Right lobe of liver (tissue), 6 donors: ENCODE measurements at regions not wholly inside any gene's neighbourhood (a gene's known extent, or its start where the extent isn't known, plus 50 kb on each side); places are given as distances from the start of the nearest gene placed in this dataset.
"Not testable (repeated sequence)": the region's sequence is repeated elsewhere in the genome, so short reads cannot be mapped to it uniquely, and the experiment has no call there.

Experiments used
- ATAC-seq, 4 donors: fragments of 200-7000 bp; cut with Tn5 transposase; one replicate each; pipeline ENCODE4 v1.9.1; 2020; ENCODE audit warnings: mild to moderate bottlenecking in 4 of 4, moderate library complexity in 4 of 4
- DNase-seq, 3 donors: peaks; one replicate each; pipeline ENCODE4 v3.0.0-alpha.2; 2020
- H3K27ac ChIP-seq, 3 donors: fragments of 200-600 bp; one replicate each; pipeline ENCODE4 v1.8.0; 2022
- H3K27me3 ChIP-seq, 2 donors: fragments of 200-600 bp; one replicate each; pipeline ENCODE4 v1.8.0; 2022
- H3K36me3 ChIP-seq, 4 donors: fragments of 200-600 bp; sonication (generic) in 1 of 4; one replicate each; pipeline versions ENCODE4 v1.5.1 to v1.8.0; 2017 to 2022; ENCODE audit warnings: control low read depth in 1 of 4
- H3K4me1 ChIP-seq, 4 donors: fragments of 200-600 bp; sonication (generic) in 1 of 4; one replicate each; pipeline versions ENCODE4 v1.5.1 to v1.8.0; 2017 to 2022; ENCODE audit warnings: control low read depth in 1 of 4
- H3K4me3 ChIP-seq, 3 donors: fragments of 200-600 bp; one replicate each; pipeline ENCODE4 v1.8.0; 2022
- H3K9me3 ChIP-seq, 4 donors: fragments of 200-600 bp; sonication (generic) in 1 of 4; one replicate each; pipeline versions ENCODE4 v1.5.1 to v1.8.0; 2017 to 2022; ENCODE audit warnings: control low read depth in 1 of 4
- CTCF ChIP-seq, 4 donors: fragments of 200-600 bp in 3 of 4; fragments of 450-650 bp in 1 of 4; IDR thresholded peaks; one replicate each; pipeline versions ENCODE4 v1.5.1 to v1.8.0; 2016 to 2022; ENCODE audit warnings: antibody characterized with exemption in 4 of 4, mild to moderate bottlenecking in 2 of 4
- POLR2A ChIP-seq: fragments of 450-650 bp; IDR thresholded peaks from one replicate; pipeline ENCODE4 v1.6.1; 2017; ENCODE audit warnings: antibody characterized with exemption, mild to moderate bottlenecking
- WGBS: methylation state at CpG from one replicate; pipeline ENCODE4 v1.1.6; 2018; ENCODE audit warnings: low coverage, low lambda C conversion rate; ENCODE audit not compliant: insufficient coverage; ENCODE audit errors: missing lambda C conversion rate; 5-methylcytosine and 5-hydroxymethylcytosine counted together
- intact Hi-C, 2 donors: fragments of 100-400 bp; cut with DNase I; formaldehyde crosslinking; loops; one replicate each; pipeline versions ENCODE4 v1.11.2 to v1.14.1; 2022
- donor health status: DM: no; HTN: yes; CAD: no.
- donor health status: DM: no; HTN: no; CAD: no.
- donor health status: DM: no; HTN: no; CAD: no.
- donor health status: DM: no; HTN: yes; CAD: no.
- donor health status: DM: no; HTN: yes; CAD: no.

- Histone ChIP-seq H3K36me3 (no peaks in the 10 kb centered on the region), H3K4me1 (no peaks in the 10 kb centered on the region), H3K27me3 (no peaks in the 10 kb centered on the region), H3K4me3 (no peak overlapping the region), H3K9me3 (no peaks in the 10 kb centered on the region), H3K27ac (no peak overlapping the region)
- TF ChIP-seq POLR2A (no peak), CTCF (IDR thresholded peaks at IDR 0.05) (no peak)
- no peak for ATAC-seq
- WGBS: 34% methylated on average over 3 of the region's 3 CpGs
- intact Hi-C loops: no loop called here
- no peak for DNase-seq
These were observed 73.1 kb upstream of the PLCB4 start for GRCh38 chr20:8995761-8996160.

- intact Hi-C loops: no loop called here
- WGBS: 52% methylated on average over 2 of the region's 2 CpGs
- Histone ChIP-seq H3K4me1 (no peaks in the 10 kb centered on the region), H3K36me3 (no peaks in the 10 kb centered on the region), H3K4me3 (no peak overlapping the region), H3K27ac (no peak overlapping the region), H3K9me3 (no peaks in the 10 kb centered on the region), H3K27me3 (no peaks in the 10 kb centered on the region)
- TF ChIP-seq POLR2A (no peak), CTCF (IDR thresholded peaks at IDR 0.05) (no peak)
- ATAC-seq (no peak), DNase-seq (no peak)
These were observed 71.9 kb upstream of the PLCB4 start for GRCh38 chr20:8996817-8997512.

- Histone ChIP-seq H3K4me3 (no peak overlapping the region), H3K27me3 (no peaks in the 10 kb centered on the region), H3K4me1 (no peaks in the 10 kb centered on the region), H3K27ac (no peak overlapping the region), H3K36me3 (no peaks in the 10 kb centered on the region), H3K9me3 (no peaks in the 10 kb centered on the region)
- ATAC-seq (no peak), DNase-seq (no peak)
- intact Hi-C loops: no loop called here
- 30% methylated on average over 4 of the region's 4 CpGs for WGBS
- TF ChIP-seq POLR2A (no peak), CTCF (IDR thresholded peaks at IDR 0.05) (no peak)
These were observed 71.2 kb upstream of the PLCB4 start for GRCh38 chr20:8997701-8998117.

- H3K9me3 ChIP-seq: no peaks in the 10 kb centered on the region
- intact Hi-C loops: no loop called here
- WGBS: 40% methylated on average over 2 of the region's 2 CpGs
These were observed 57.8 kb upstream of the PLCB4 start for GRCh38 chr20:9011121-9011520.

GRCh38 chr20:9015232-9015983, 53.5 kb upstream of the PLCB4 start:
- H3K27ac ChIP-seq, H3K9me3 ChIP-seq, H3K4me3 ChIP-seq, DNase-seq, H3K27me3 ChIP-seq, ATAC-seq, intact Hi-C loops, H3K36me3 ChIP-seq, H3K4me1 ChIP-seq: not testable (repeated sequence)
- WGBS: 54% methylated on average over 4 of the region's 6 CpGs

More at GRCh38 chr20:9011121-9011520, 57.8 kb upstream of the PLCB4 start:
- DNase-seq (no peak), ATAC-seq (no peak)
- H3K4me1 ChIP-seq: no peaks in the 10 kb centered on the region
- H3K27ac ChIP-seq: no peak overlapping the region
- H3K36me3 ChIP-seq: no peaks in the 10 kb centered on the region
- H3K4me3 ChIP-seq: no peak overlapping the region
- no peak for TF ChIP-seq POLR2A
- TF ChIP-seq CTCF (IDR thresholded peaks at IDR 0.05): no peak
- H3K27me3 ChIP-seq: no peaks in the 10 kb centered on the region
